Fibroblast of lung (primary cell): ENCODE measurements at regions not wholly inside any gene's neighbourhood (a gene's known extent, or its start where the extent isn't known, plus 50 kb on each side); places are given as distances from the start of the nearest gene placed in this dataset.

Experiments used
- DNase-seq, 2 donors: peaks; one replicate each; pipeline versions ENCODE4 v3.0.0 to v3.0.0-alpha.2; 2010; ENCODE audit warnings: low read depth in 2 of 2
- H2AFZ ChIP-seq: 2 replicates; pipeline ENCODE4 v1.5.1; 2012; ENCODE audit warnings: low read length, control low read depth, inconsistent platforms
- H3K27ac ChIP-seq: 2 replicates; pipeline ENCODE4 v1.5.1; 2011; ENCODE audit warnings: low read length, control low read depth; ENCODE audit not compliant: insufficient read depth
- H3K27me3 ChIP-seq: 2 replicates; pipeline ENCODE4 v1.5.1; 2011; ENCODE audit warnings: mild to moderate bottlenecking, low read length; ENCODE audit not compliant: control insufficient read depth, insufficient read depth
- H3K36me3 ChIP-seq: 2 replicates; pipeline ENCODE4 v1.5.1; 2011; ENCODE audit warnings: low read length; ENCODE audit not compliant: control insufficient read depth, insufficient read depth
- H3K4me1 ChIP-seq: 2 replicates; pipeline ENCODE4 v1.5.1; 2011; ENCODE audit warnings: low read length; ENCODE audit not compliant: control insufficient read depth, insufficient read depth; ENCODE audit errors: extremely low read depth
- H3K4me2 ChIP-seq: 2 replicates; pipeline ENCODE4 v1.5.1; 2011; ENCODE audit warnings: low read length, control low read depth; ENCODE audit not compliant: insufficient read depth; ENCODE audit errors: extremely low read depth
- H3K4me3 ChIP-seq, 4 experiments: fragments of 200-600 bp in 1 of 4; sonication (generic) in 1 of 4; replicated peaks in 1 of 4; 2 replicates each; pipeline ENCODE4 v1.5.1; 2011 to 2016; ENCODE audit warnings: low read length in 4 of 4, low read depth in 3 of 4, mild to moderate bottlenecking in 3 of 4, control low read depth in 2 of 4, inconsistent platforms in 1 of 4, mixed read lengths in 1 of 4; ENCODE audit not compliant: insufficient read depth in 1 of 4; ENCODE audit errors: control extremely low read depth in 1 of 4
- H3K79me2 ChIP-seq: 2 replicates; pipeline ENCODE4 v1.5.1; 2012; ENCODE audit warnings: mild to moderate bottlenecking, low read length, inconsistent platforms; ENCODE audit not compliant: control insufficient read depth, insufficient read depth
- H3K9ac ChIP-seq: 2 replicates; pipeline ENCODE4 v1.5.1; 2011; ENCODE audit warnings: mild to moderate bottlenecking, low read length, control low read depth; ENCODE audit not compliant: insufficient read depth
- H3K9me3 ChIP-seq: 2 replicates; pipeline ENCODE4 v1.5.1; 2012; ENCODE audit warnings: low read depth, low read length; ENCODE audit not compliant: control insufficient read depth, insufficient read depth
- H4K20me1 ChIP-seq: 2 replicates; pipeline ENCODE4 v1.5.1; 2011; ENCODE audit warnings: low read length; ENCODE audit not compliant: control insufficient read depth, insufficient read depth; ENCODE audit errors: extremely low read depth
- EZH2 ChIP-seq: IDR thresholded peaks from 2 replicates; pipeline ENCODE4 v1.5.1; 2012; ENCODE audit warnings: low read length, control low read depth, mild to moderate bottlenecking; ENCODE audit errors: missing control alignments
- TF ChIP-seq, protein P1 (sequence below), 2 donors: IDR thresholded peaks in 1 of 2; conservative IDR thresholded peaks in 1 of 2; 1 replicate in 1 of 2; 2 replicates in 1 of 2; pipeline ENCODE4 v1.5.1; 2011 to 2012; ENCODE audit warnings: low read length in 2 of 2, control low read depth in 1 of 2, inconsistent platforms in 1 of 2, low read depth in 1 of 2, mild to moderate bottlenecking in 1 of 2

DNA sequence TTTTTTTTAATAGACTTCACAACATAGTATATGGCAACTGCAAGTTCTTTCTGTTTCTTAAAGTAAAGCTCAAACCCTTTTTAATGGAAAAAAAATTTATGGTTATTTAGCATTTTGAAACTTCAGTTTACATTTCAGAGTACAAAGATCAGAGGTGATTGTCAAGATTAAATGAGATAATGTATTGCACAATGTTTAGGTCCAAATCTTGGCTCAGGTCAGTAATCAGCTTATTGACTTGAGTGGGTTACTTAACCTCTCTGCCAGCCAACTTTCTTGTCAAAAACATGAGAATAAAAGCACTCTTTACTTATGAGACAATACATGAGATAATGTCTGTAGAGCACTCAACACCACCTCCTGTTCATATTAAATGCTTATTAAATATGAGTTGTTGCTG, 345.1 kb upstream of the PTPRD start:
- no peaks in the 10 kb centered on the region for H3K36me3 ChIP-seq

GRCh38 chr9:10961883-10962282, 349.1 kb upstream of the PTPRD start:
- Histone ChIP-seq H3K9ac (no peak overlapping the region), H3K36me3 (no peaks in the 10 kb centered on the region), H2AFZ (no peak overlapping the region), H3K4me1 (no peaks in the 10 kb centered on the region), H3K9me3 (no peaks in the 10 kb centered on the region), H3K4me3 (no peak overlapping the region), H3K27ac (no peak overlapping the region), H3K79me2 (no peaks in the 10 kb centered on the region), H4K20me1 (no peaks in the 10 kb centered on the region), H3K27me3 (no peaks in the 10 kb centered on the region), H3K4me2 (no peak overlapping the region)
- TF ChIP-seq, protein P1, sequence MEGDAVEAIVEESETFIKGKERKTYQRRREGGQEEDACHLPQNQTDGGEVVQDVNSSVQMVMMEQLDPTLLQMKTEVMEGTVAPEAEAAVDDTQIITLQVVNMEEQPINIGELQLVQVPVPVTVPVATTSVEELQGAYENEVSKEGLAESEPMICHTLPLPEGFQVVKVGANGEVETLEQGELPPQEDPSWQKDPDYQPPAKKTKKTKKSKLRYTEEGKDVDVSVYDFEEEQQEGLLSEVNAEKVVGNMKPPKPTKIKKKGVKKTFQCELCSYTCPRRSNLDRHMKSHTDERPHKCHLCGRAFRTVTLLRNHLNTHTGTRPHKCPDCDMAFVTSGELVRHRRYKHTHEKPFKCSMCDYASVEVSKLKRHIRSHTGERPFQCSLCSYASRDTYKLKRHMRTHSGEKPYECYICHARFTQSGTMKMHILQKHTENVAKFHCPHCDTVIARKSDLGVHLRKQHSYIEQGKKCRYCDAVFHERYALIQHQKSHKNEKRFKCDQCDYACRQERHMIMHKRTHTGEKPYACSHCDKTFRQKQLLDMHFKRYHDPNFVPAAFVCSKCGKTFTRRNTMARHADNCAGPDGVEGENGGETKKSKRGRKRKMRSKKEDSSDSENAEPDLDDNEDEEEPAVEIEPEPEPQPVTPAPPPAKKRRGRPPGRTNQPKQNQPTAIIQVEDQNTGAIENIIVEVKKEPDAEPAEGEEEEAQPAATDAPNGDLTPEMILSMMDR (conservative IDR thresholded peaks at IDR 0.05 in 1 of 2, IDR thresholded peaks at IDR 0.05 in 1 of 2; ENCODE audit: low read depth in 1 of 2, low read length in 2 of 2) = no peak
- TF ChIP-seq EZH2 = no peak
- no peak for DNase-seq

More for the DNA sequence above, 345.1 kb upstream of the PTPRD start:
- TF ChIP-seq, protein P1 (conservative IDR thresholded peaks at IDR 0.05 in 1 of 2, IDR thresholded peaks at IDR 0.05 in 1 of 2; ENCODE audit: low read depth in 1 of 2, low read length in 2 of 2) = no peak
- no peaks in the 10 kb centered on the region for H3K27me3 ChIP-seq
- H3K4me2 ChIP-seq = no peak overlapping the region
- H3K27ac ChIP-seq = no peak overlapping the region
- no peak overlapping the region for H3K9ac ChIP-seq
- H3K4me1 ChIP-seq = no peaks in the 10 kb centered on the region
- no peak overlapping the region for H3K4me3 ChIP-seq
- no peak overlapping the region for H2AFZ ChIP-seq
- H4K20me1 ChIP-seq = no peaks in the 10 kb centered on the region
- no peak for DNase-seq
- H3K79me2 ChIP-seq = no peaks in the 10 kb centered on the region
- H3K9me3 ChIP-seq = no peaks in the 10 kb centered on the region

- Histone ChIP-seq H3K9ac (no peak overlapping the region), H3K4me1 (no peaks in the 10 kb centered on the region), H4K20me1 (no peaks in the 10 kb centered on the region), H3K9me3 (no peaks in the 10 kb centered on the region), H3K79me2 (no peaks in the 10 kb centered on the region), H3K27ac (no peak overlapping the region), H3K4me2 (no peak overlapping the region), H2AFZ (no peak overlapping the region), H3K4me3 (no peak overlapping the region), H3K36me3 (no peaks in the 10 kb centered on the region), H3K27me3 (no peaks in the 10 kb centered on the region)
- no peak for TF ChIP-seq EZH2
- TF ChIP-seq, protein P1 (conservative IDR thresholded peaks at IDR 0.05 in 1 of 2, IDR thresholded peaks at IDR 0.05 in 1 of 2; ENCODE audit: low read depth in 1 of 2, low read length in 2 of 2) = no peak
- DNase-seq = no peak
Observed at GRCh38 chr9:10983251-10983650, 370.4 kb upstream of the PTPRD start.
